Right cardiac atrium (tissue), 5 donors: ENCODE measurements at regions not wholly inside any gene's neighbourhood (a gene's known extent, or its start where the extent isn't known, plus 50 kb on each side); places are given as distances from the start of the nearest gene placed in this dataset.

Experiments
- ATAC-seq, 2 donors: fragments of 200-7000 bp; cut with Tn5 transposase; one replicate each; pipeline versions ENCODE4 v1.8.0 to v1.9.1; 2020; ENCODE audit warnings: moderate library complexity in 2 of 2, mild to moderate bottlenecking in 1 of 2
- DNase-seq, 3 donors: peaks; one replicate each; pipeline ENCODE4 v3.0.0-alpha.2; 2020
- H3K27ac ChIP-seq: one replicate; pipeline ENCODE4 v1.5.1; 2013; ENCODE audit warnings: mild to moderate bottlenecking, low read length, control low read depth, moderate library complexity
- H3K27me3 ChIP-seq: one replicate; pipeline ENCODE4 v1.6.1; 2013; ENCODE audit not compliant: control insufficient read depth, insufficient read depth
- H3K4me1 ChIP-seq: one replicate; pipeline ENCODE4 v1.6.1; 2013; ENCODE audit warnings: low read length; ENCODE audit not compliant: control insufficient read depth, insufficient read depth
- H3K4me3 ChIP-seq: one replicate; pipeline ENCODE4 v1.5.1; 2013; ENCODE audit warnings: low read length, control low read depth
- H3K9me3 ChIP-seq: one replicate; pipeline ENCODE4 v1.6.1; 2013; ENCODE audit warnings: low read length; ENCODE audit not compliant: control insufficient read depth
- WGBS: extraction: QIAGEN DNeasy Blood & Tissue Kit; methylation state at CpG from one replicate; pipeline ENCODE4 v1.1.7; 2013; 5-methylcytosine and 5-hydroxymethylcytosine counted together
- intact Hi-C, 4 donors: fragments of 100-400 bp; cut with DNase I; formaldehyde crosslinking; loops; one replicate each; pipeline versions ENCODE4 v1.11.0 to v1.14.0; 2022 to 2023
- donor health status: healthy with polysubstance abuse.
- donor health status: DM: no; HTN: yes; CAD: no.
- donor health status: DM: no; HTN: no; CAD: no.
- donor health status: DM: no; HTN: yes; CAD: no; lungs with severe emphysema.
- donor health status: DM: yes; HTN: yes; CAD: no.

- H3K4me3 ChIP-seq: no peak overlapping the region
- intact Hi-C loops: no loop called here
Observed at GRCh38 chr1:82503822-82504221, 703.1 kb downstream of the ADGRL2 start.

GRCh38 chr1:82499022-82499421 lies 698.3 kb downstream of the ADGRL2 start:
- no peak overlapping the region for H3K4me3 ChIP-seq
- no peaks in the 10 kb centered on the region for H3K9me3 ChIP-seq
- no peaks in the 10 kb centered on the region for H3K4me1 ChIP-seq
- H3K27me3 ChIP-seq: no peaks in the 10 kb centered on the region
- H3K27ac ChIP-seq: no peak overlapping the region
- DNase-seq: no peak
- no peak for ATAC-seq
- intact Hi-C loops: no loop called here

More at GRCh38 chr1:82503822-82504221, 703.1 kb downstream of the ADGRL2 start:
- Histone ChIP-seq H3K9me3 (no peaks in the 10 kb centered on the region), H3K27me3 (no peaks in the 10 kb centered on the region), H3K27ac (no peak overlapping the region), H3K4me1 (no peaks in the 10 kb centered on the region)
- ATAC-seq: no peak
- no peak for DNase-seq
- WGBS: 67% methylated on average over 1 of the region's 1 CpG

- no peak for DNase-seq
- WGBS: 80% methylated on average over 3 of the region's 3 CpGs
Observed at GRCh38 chr1:82494117-82494516, 693.4 kb downstream of the ADGRL2 start.

GRCh38 chr1:82492159-82492558 lies 691.4 kb downstream of the ADGRL2 start:
- DNase-seq (no peak), ATAC-seq (peak in 1 of 2 donors; percentile 57)
- no peak overlapping the region for H3K27ac ChIP-seq
- intact Hi-C loops: no loop called here
- no peak overlapping the region for H3K4me3 ChIP-seq
- H3K27me3 ChIP-seq: no peaks in the 10 kb centered on the region
- no peaks in the 10 kb centered on the region for H3K4me1 ChIP-seq
- no peaks in the 10 kb centered on the region for H3K9me3 ChIP-seq
- WGBS: 28% methylated on average over 2 of the region's 2 CpGs

More at GRCh38 chr1:82494117-82494516, 693.4 kb downstream of the ADGRL2 start:
- H3K27ac ChIP-seq: no peak overlapping the region
- no peak for ATAC-seq
- H3K4me1 ChIP-seq: no peaks in the 10 kb centered on the region
- H3K27me3 ChIP-seq: no peaks in the 10 kb centered on the region
- H3K9me3 ChIP-seq: no peaks in the 10 kb centered on the region
- intact Hi-C loops: no loop called here
- H3K4me3 ChIP-seq: no peak overlapping the region

GRCh38 chr1:82491301-82492048 lies 690.7 kb downstream of the ADGRL2 start:
- no peaks in the 10 kb centered on the region for H3K4me1 ChIP-seq
- DNase-seq (no peak), ATAC-seq (no peak)
- intact Hi-C loops: no loop called here
- H3K4me3 ChIP-seq: no peak overlapping the region
- 48% methylated on average over 2 of the region's 2 CpGs for WGBS
- no peaks in the 10 kb centered on the region for H3K27me3 ChIP-seq
- H3K27ac ChIP-seq: no peak overlapping the region
- H3K9me3 ChIP-seq: no peaks in the 10 kb centered on the region

- WGBS: 84% methylated on average over 3 of the region's 3 CpGs
- H3K27ac ChIP-seq: no peak overlapping the region
- no peaks in the 10 kb centered on the region for H3K9me3 ChIP-seq
- ATAC-seq: no peak
- H3K4me3 ChIP-seq: no peak overlapping the region
- no peaks in the 10 kb centered on the region for H3K4me1 ChIP-seq
- DNase-seq: no peak
- no peaks in the 10 kb centered on the region for H3K27me3 ChIP-seq
- intact Hi-C loops: no loop called here
Observed at GRCh38 chr1:82487778-82488177, 687.0 kb downstream of the ADGRL2 start.

- no peak overlapping the region for H3K4me3 ChIP-seq
- no peaks in the 10 kb centered on the region for H3K9me3 ChIP-seq
- DNase-seq (no peak), ATAC-seq (no peak)
- H3K27me3 ChIP-seq: no peaks in the 10 kb centered on the region
- no peak overlapping the region for H3K27ac ChIP-seq
- H3K4me1 ChIP-seq: no peaks in the 10 kb centered on the region
- intact Hi-C loops: no loop called here
Observed at GRCh38 chr1:82486969-82487368, 686.2 kb downstream of the ADGRL2 start.

GRCh38 chr1:82486468-82486867 lies 685.7 kb downstream of the ADGRL2 start:
- no peak for ATAC-seq
- WGBS: 78% methylated on average over 5 of the region's 5 CpGs
- H3K9me3 ChIP-seq: no peaks in the 10 kb centered on the region
- H3K27ac ChIP-seq: no peak overlapping the region
- no peak for DNase-seq
- intact Hi-C loops: no loop called here
- H3K4me1 ChIP-seq: no peaks in the 10 kb centered on the region
- no peak overlapping the region for H3K4me3 ChIP-seq
- H3K27me3 ChIP-seq: no peaks in the 10 kb centered on the region

GRCh38 chr1:82485591-82486369 lies 685.0 kb downstream of the ADGRL2 start:
- DNase-seq (peak; percentile 31 to 74 (median 53)), ATAC-seq (peak; percentile 65 to 81)
- no peak overlapping the region for H3K27ac ChIP-seq
- H3K4me3 ChIP-seq: no peak overlapping the region
- WGBS: 76% methylated on average over 4 of the region's 4 CpGs
- no peaks in the 10 kb centered on the region for H3K4me1 ChIP-seq
- H3K27me3 ChIP-seq: no peaks in the 10 kb centered on the region
- H3K9me3 ChIP-seq: no peaks in the 10 kb centered on the region
- intact Hi-C loops: no loop called here

GRCh38 chr1:82483146-82483545 lies 682.4 kb downstream of the ADGRL2 start:
- intact Hi-C loops: no loop called here
- DNase-seq (no peak), ATAC-seq (no peak)
- Histone ChIP-seq H3K9me3 (no peaks in the 10 kb centered on the region), H3K4me3 (no peak overlapping the region), H3K27me3 (no peaks in the 10 kb centered on the region), H3K4me1 (no peaks in the 10 kb centered on the region), H3K27ac (no peak overlapping the region)
- 80% methylated on average over 5 of the region's 5 CpGs for WGBS

GRCh38 chr1:82478916-82479315 lies 678.2 kb downstream of the ADGRL2 start:
- no peak for ATAC-seq
- no peaks in the 10 kb centered on the region for H3K4me1 ChIP-seq
- DNase-seq: no peak
- peaks cover 2% of the 10 kb centered on the region for H3K27me3 ChIP-seq
- 94% methylated on average over 3 of the region's 3 CpGs for WGBS
- H3K27ac ChIP-seq: no peak overlapping the region
- intact Hi-C loops: no loop called here
- H3K4me3 ChIP-seq: no peak overlapping the region
- no peaks in the 10 kb centered on the region for H3K9me3 ChIP-seq
